Activated CD8-positive, alpha-beta memory T cell treated with anti-CD3 and anti-CD28 coated beads, Interleukin-2, amount 50 U/mL, for 24 hours (primary cell): ENCODE measurements at regions not wholly inside any gene's neighbourhood (a gene's known extent, or its start where the extent isn't known, plus 50 kb on each side); places are given as distances from the start of the nearest gene placed in this dataset.

ENCODE experiments used
- DNase-seq: peaks from one replicate; pipeline ENCODE4 v3.0.0-alpha.2; 2020; ENCODE audit errors: extremely low read depth

- no peak for DNase-seq
Observed at GRCh38 chr12:107225635-107226034, 132.3 kb upstream of the CRY1 start.

- no peak for DNase-seq
Observed at GRCh38 chr12:107226126-107226525, 132.8 kb upstream of the CRY1 start.

- no peak for DNase-seq
Observed at GRCh38 chr12:107228076-107228475, 134.7 kb upstream of the CRY1 start.

GRCh38 chr12:107229827-107230226, 136.5 kb upstream of the CRY1 start:
- no peak for DNase-seq

- DNase-seq: no peak
Observed at GRCh38 chr12:107231303-107231702, 138.0 kb upstream of the CRY1 start.

GRCh38 chr12:107233551-107233950, 140.2 kb upstream of the CRY1 start:
- DNase-seq: no peak

- DNase-seq: no peak
Observed at GRCh38 chr12:107235600-107235999, 142.3 kb upstream of the CRY1 start.

- DNase-seq: no peak
Observed at GRCh38 chr12:107236824-107237511, 143.6 kb upstream of the CRY1 start.

- no peak for DNase-seq
Observed at GRCh38 chr12:107238296-107238695, 144.9 kb upstream of the CRY1 start.

GRCh38 chr12:107241411-107241810, 148.1 kb upstream of the CRY1 start:
- DNase-seq: no peak

- DNase-seq: no peak
Observed at GRCh38 chr12:107242189-107242588, 148.8 kb upstream of the CRY1 start.

- DNase-seq: no peak
Observed at GRCh38 chr12:107243341-107243740, 150.0 kb upstream of the CRY1 start.

- no peak for DNase-seq
Observed at GRCh38 chr12:107244584-107244983, 151.2 kb upstream of the CRY1 start.

- DNase-seq: no peak
Observed at GRCh38 chr12:107247650-107248049, 154.3 kb upstream of the CRY1 start.

GRCh38 chr12:107248187-107248586, 154.8 kb upstream of the CRY1 start:
- no peak for DNase-seq

- DNase-seq: no peak
Observed at GRCh38 chr12:107251288-107251687, 157.9 kb upstream of the CRY1 start.

- no peak for DNase-seq
Observed at GRCh38 chr12:107253361-107253760, 160.0 kb upstream of the CRY1 start.

GRCh38 chr12:107254258-107254856, 161.0 kb upstream of the CRY1 start:
- DNase-seq: no peak

- no peak for DNase-seq
Observed at GRCh38 chr12:107258780-107259179, 165.4 kb upstream of the CRY1 start.

- no peak for DNase-seq
Observed at GRCh38 chr12:107263980-107264379, 170.6 kb upstream of the CRY1 start.

- DNase-seq: no peak
Observed at GRCh38 chr12:107264667-107265066, 171.3 kb upstream of the CRY1 start.

GRCh38 chr12:107267604-107268003, 174.3 kb upstream of the CRY1 start:
- DNase-seq: no peak

GRCh38 chr12:107271523-107271922, 178.2 kb upstream of the CRY1 start:
- DNase-seq: no peak

GRCh38 chr12:107275530-107275929, 182.2 kb upstream of the CRY1 start:
- no peak for DNase-seq
